Urothelium cell line (cell line): ENCODE measurements at regions not wholly inside any gene's neighbourhood (a gene's known extent, or its start where the extent isn't known, plus 50 kb on each side); places are given as distances from the start of the nearest gene placed in this dataset.

ENCODE experiments used
- DNase-seq: peaks from one replicate; pipeline ENCODE4 v3.0.0; 2011; ENCODE audit warnings: low spot score, mixed read lengths
- FAIRE-seq: peaks from 2 replicates; lab custom pipeline; 2011; peaks lifted over from hg19 to GRCh38; lab: Jason Lieb, UNC

DNA sequence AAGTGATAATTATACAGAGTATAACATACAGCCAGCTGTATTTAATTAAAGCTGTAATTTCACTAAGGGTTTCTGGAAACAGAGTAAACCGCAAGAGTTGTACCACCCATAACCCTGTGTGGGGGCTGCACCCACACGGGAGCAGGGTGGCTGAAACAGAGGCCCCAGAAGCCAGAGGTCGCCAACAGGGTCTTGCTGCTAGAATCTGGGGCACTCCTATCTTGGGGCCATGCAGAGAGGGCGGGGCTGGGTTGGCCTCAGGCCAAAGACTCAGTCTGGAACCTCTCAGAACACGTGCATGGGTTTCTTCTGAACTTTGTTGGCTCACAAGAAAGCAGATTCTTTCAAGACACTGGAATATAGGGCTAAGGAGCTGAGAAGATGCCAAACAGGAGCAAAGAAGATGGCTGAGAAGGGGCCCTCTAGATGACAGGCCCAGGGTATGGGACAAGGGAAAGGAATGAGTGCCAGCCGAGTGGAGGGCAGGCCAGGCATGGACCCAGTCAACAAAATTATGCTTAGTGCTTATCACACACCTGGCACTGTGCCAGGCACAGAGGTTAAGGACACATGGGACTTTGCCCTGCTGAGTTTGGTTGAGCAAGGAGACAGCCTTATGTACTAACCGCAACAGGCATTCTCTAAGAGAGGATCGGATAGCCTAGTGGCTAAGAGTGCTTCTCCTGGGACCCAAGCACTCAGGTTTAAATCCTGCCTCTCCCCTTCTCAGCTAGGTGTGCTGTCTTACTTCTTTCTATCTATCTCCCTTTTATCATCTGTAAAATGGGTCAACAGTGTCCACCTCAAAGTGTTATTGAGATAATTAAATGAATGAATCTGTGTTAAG, 96.6 kb upstream of the FOXP4 start:
- no peak for FAIRE-seq
- DNase-seq = no peak

DNA sequence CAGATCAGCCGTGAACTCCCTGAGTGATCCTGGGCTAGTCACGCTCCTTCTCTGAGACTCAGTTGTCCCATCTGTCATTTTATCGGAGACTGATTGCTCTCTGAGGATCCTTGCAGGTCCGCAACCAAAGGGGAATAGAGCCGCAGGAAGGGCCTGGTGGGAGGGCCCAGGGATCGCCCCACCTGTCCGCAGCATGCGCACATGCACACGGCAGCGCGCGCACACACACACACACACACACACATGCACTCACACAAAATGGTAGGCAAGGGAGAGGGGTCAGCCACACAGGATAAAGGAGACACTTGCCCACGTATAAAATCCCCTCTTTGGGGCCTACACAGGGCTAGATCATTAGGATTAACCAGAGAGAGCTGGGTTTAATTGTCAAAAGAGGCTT, 95.6 kb upstream of the FOXP4 start:
- FAIRE-seq = no peak
- DNase-seq = no peak

- no peak for FAIRE-seq
- DNase-seq = no peak
Measured at GRCh38 chr6:41451039-41451438, 95.1 kb upstream of the FOXP4 start.

GRCh38 chr6:41451515-41452163, 94.5 kb upstream of the FOXP4 start:
- FAIRE-seq = peak; percentile 59
- no peak for DNase-seq

DNA sequence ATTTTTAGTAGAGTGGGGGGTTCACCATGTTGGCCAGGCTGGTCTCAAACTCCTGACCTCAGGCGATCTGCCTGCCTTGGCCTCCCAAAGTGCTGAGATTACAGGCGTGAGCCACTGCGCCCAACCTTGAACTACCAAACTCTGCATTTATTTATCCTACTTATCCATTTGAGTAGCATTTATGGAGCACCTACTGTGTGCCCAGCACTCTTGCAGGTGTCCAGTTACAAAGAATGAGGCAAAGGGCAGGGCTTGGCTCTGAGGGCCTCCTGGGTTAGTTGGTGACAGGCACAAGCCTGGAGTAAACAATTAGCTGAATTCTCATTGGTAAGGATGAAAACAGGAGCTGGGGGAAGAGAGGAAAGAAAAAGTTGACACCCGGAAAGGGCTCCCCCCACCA, 93.4 kb upstream of the FOXP4 start:
- DNase-seq (no peak), FAIRE-seq (no peak)

GRCh38 chr6:41453244-41453643, 92.9 kb upstream of the FOXP4 start:
- DNase-seq = no peak
- no peak for FAIRE-seq

- no peak for DNase-seq
- FAIRE-seq = peak; percentile 98
Measured at GRCh38 chr6:41454189-41454789, 91.9 kb upstream of the FOXP4 start.

GRCh38 chr6:41455410-41455809, 90.8 kb upstream of the FOXP4 start:
- no peak for DNase-seq
- no peak for FAIRE-seq

DNA sequence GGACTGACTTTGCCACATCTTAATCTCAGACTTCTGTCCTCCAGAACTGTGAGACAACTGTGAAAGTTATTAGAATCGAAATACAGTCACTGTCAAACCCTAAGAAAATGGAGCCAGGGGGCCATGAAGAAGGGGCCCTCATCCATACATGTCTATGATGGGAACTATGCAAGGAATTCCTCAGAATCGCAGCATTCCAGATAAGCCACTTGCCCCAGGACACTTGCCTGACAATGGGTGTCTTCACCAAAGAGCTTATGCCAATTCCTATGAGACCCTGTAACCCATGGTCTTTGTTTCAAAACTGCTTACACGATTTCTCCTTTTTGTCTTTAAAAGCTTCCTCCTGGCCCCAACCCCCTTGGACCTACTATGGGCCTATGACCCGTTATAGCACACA, 90.4 kb upstream of the FOXP4 start:
- FAIRE-seq (no peak), DNase-seq (no peak)

DNA sequence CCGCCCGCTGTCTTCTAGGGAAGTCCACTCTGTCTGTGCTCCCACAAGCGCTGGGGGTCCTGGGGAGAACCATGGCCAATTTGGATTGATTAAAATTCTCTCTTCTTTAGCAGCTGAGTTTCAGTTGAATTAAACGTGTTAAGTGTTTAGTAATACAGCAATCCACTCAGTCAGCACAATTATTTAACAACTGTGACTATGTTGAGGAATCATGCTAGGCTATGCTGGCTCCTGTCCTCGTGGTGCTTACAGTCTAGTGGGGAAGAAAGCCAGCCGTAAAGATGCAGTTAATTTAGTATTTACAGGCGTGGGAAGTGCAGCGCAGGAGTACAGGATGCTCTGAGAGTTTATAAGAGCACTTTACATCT, 88.9 kb upstream of the FOXP4 start:
- no peak for FAIRE-seq
- DNase-seq = no peak

- FAIRE-seq (no peak), DNase-seq (no peak)
Measured at GRCh38 chr6:41459738-41460137, 86.4 kb upstream of the FOXP4 start.

DNA sequence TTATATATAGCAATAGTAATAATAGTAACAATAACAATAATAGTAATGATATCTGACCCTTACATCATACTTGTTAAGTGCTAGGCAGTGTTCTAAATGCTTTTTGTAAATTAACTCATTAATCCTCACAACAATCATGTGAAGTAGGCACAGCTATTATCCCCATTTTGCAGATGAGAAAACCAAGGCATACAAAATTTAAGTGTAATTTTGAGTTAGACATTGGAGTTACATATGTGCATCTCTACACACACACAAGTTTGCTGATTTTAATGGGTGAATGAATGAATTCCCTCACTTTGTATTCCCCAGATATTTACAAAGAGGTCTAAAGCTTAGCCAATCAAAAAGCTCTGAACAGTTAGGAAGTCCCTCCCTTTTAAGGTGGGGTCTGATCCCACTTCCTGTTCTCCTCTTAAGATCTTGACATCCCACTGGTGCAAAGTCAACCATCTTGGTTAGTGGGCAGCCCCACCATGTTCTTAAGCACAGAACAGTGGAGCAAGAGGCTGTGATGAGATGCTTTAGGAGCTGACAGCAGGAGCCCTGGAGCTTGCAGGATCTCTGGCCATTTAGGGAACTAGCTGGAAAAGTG, 85.3 kb upstream of the FOXP4 start:
- no peak for FAIRE-seq
- DNase-seq = no peak

DNA sequence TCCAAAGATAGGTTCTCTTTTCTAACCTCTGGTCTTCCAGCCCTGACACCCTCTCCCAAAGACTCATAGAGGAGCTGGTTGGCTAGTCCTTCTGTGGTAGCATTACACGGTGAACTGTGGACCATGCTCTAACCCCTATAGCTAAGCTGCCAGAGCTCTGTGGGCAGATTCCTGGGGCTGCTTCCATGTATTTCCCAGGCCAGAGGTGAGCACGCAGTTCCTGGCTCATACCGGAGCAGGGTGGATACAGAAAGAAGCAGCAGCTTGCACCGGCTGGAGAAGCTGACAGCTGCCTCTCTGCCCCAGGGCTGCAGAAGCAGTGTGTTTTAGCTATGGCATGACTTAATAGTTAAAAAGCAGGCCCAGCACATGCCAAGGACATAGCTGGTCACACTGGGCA, 84.1 kb upstream of the FOXP4 start:
- FAIRE-seq (no peak), DNase-seq (no peak)

GRCh38 chr6:41463062-41463930, 82.9 kb upstream of the FOXP4 start:
- DNase-seq (no peak), FAIRE-seq (no peak)

- no peak for DNase-seq
- no peak for FAIRE-seq
Measured at GRCh38 chr6:41464019-41464418, 82.2 kb upstream of the FOXP4 start.

DNA sequence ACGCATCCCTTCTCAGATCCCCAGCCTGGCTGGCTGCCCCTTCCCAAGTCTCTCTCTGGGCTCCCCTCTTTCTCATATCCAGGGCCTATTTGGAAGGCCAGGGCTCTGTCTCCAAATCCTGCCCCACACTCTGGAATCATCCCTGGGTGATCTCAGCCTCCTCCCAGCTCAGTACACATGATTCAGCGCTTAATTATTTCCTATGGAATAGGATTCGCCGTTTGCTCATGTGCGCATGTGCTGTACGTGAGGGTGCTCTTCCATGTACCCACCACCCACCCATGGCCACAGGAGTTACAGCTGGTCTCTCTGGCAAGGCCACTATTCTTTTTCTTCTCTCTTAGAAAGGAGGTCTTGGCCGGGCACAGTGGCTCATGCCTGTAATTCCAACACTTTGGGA, 81.7 kb upstream of the FOXP4 start:
- no peak for FAIRE-seq
- peak; percentile 86 for DNase-seq

DNA sequence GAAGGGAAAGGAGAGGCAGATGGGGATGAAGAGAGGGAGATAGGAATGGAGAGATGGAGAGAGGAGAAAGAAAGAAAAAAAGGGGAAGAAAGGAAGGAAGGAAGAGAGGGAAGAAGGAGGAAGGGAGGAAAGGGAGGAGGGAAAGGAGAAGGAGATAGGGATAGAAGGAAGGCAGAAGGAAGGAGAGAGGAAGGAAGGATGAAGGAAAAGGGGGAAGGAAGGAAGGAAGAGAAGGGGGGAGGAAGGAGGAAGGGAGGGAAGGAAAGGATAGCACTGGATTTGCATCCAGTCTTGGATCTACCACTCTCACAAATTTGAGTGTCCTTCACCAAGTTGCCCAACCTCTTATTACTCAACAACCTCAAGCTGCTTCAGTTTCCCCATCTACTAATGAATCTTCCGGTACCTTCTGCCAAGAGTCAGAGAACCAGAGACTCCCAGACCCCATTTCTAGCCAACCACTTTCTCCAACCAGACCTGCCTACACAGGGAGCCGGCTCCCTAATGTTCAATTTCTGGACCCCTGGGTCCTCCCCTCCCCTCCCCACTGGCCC, 79.7 kb upstream of the FOXP4 start:
- DNase-seq (no peak), FAIRE-seq (no peak)

DNA sequence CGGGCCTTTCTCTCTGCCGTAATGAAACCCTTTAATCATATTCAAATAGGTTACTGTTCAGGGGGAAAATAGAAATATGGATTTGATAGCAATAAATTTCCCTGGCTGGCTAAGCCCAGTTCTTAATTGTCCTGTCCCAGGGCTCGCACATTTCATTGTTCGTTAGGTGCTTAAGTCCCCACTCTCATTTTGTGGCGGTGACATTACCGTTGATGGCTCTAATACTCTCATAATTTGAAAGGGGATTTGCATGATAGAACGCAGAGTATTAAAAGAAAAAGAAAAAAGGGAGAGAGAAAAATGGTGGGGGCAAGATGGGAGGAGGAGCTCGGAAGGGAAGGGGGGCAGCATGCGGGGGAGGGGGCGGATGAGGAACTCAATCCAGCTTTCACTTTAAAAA, 79.1 kb upstream of the FOXP4 start:
- FAIRE-seq = no peak
- DNase-seq = no peak

DNA sequence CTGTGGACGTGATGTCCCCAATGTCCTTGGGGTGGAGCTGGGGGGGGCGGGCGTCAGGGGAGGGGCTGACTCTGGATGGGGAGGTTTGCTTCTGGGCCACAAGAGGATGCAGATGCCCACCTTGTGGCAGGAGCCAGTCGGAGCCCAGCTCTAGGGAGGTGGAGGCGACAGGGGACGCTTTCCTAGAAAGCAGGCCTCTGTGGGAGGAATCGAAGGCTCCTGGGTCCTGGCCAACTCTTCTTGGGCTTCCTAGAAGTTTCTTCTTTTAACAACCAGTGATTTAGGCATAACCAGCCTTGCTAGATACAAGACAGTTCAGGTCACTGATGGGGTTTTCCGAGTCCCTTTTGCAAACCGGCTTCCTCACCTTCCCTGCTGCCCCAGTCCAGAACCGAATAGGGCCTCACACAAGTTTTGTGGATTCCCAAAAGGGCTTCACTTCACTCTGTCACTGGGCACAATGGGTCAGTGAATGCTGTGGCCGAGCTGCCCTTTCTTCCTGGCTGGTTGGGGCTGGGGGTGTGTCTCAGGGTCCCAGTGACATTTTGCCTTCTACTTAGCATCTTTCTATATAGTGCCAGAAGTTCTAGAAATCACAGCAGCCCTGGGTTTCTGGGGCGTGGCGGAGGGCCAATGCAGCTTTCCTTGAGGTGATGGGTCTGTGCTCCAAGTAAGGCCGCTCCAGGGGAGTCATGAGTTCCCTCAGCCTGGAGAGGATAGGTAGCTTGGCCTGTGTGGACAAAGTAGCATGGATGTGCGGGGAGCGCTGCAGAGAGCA, 78.4 kb upstream of the FOXP4 start:
- FAIRE-seq (no peak), DNase-seq (no peak)
